Lower lobe of right lung (tissue), 2 donors: ENCODE measurements at regions not wholly inside any gene's neighbourhood (a gene's known extent, or its start where the extent isn't known, plus 50 kb on each side); places are given as distances from the start of the nearest gene placed in this dataset.
A peak's percentile ranks its signal among the peaks of the same experiment; 100 is the strongest.
"Not testable (repeated sequence)": the region's sequence is repeated elsewhere in the genome, so short reads cannot be mapped to it uniquely, and the experiment has no call there.

Experiments
- ATAC-seq, 2 donors: fragments of 200-7000 bp; cut with Tn5 transposase; one replicate each; pipeline ENCODE4 v1.9.1; 2020 to 2022; ENCODE audit warnings: mild to moderate bottlenecking in 2 of 2, moderate library complexity in 2 of 2
- DNase-seq: peaks from one replicate; pipeline ENCODE4 v3.0.0-alpha.2; 2020
- H3K27ac ChIP-seq: fragments of 200-600 bp; one replicate; pipeline ENCODE4 v1.8.0; 2022
- H3K27me3 ChIP-seq: fragments of 200-600 bp; one replicate; pipeline ENCODE4 v1.8.0; 2022; ENCODE audit warnings: low read depth
- H3K36me3 ChIP-seq: fragments of 200-600 bp; one replicate; pipeline ENCODE4 v1.8.0; 2022; ENCODE audit warnings: mild to moderate bottlenecking
- H3K4me1 ChIP-seq: fragments of 200-600 bp; one replicate; pipeline ENCODE4 v1.8.0; 2022
- H3K4me3 ChIP-seq: fragments of 200-600 bp; one replicate; pipeline ENCODE4 v1.8.0; 2022; ENCODE audit warnings: mild to moderate bottlenecking
- H3K9me3 ChIP-seq: fragments of 200-600 bp; one replicate; pipeline ENCODE4 v1.8.0; 2022
- intact Hi-C: fragments of 100-400 bp; cut with DNase I; formaldehyde crosslinking; loops from one replicate; pipeline ENCODE4 v1.11.0; 2022
- donor health status: DM: no; HTN: yes; CAD: no; lungs with severe emphysema.

DNA sequence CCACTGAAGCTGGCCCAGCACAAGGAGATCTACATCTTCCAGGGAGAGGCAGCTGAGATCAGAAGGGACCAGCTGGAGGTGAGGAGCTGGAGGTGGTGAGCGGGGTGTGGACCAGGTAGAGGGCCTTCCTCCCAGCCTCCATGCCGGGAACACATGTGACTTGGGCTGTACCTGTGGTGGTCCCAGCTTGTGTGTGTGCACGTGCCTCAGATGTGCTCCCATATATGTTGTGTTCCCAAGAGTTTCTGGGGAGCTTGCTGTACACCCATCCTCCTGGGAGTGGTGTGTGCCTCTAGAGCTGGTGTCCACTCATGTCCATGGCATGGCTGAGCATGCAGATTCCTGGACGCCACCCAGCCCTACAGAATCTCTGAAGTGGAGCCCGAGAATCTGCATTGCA lies 183.7 kb upstream of the AKAP13 start:
- H3K27ac ChIP-seq, H3K9me3 ChIP-seq, H3K4me1 ChIP-seq, intact Hi-C loops, H3K36me3 ChIP-seq, DNase-seq, H3K27me3 ChIP-seq, H3K4me3 ChIP-seq, ATAC-seq: not testable (repeated sequence)

DNA sequence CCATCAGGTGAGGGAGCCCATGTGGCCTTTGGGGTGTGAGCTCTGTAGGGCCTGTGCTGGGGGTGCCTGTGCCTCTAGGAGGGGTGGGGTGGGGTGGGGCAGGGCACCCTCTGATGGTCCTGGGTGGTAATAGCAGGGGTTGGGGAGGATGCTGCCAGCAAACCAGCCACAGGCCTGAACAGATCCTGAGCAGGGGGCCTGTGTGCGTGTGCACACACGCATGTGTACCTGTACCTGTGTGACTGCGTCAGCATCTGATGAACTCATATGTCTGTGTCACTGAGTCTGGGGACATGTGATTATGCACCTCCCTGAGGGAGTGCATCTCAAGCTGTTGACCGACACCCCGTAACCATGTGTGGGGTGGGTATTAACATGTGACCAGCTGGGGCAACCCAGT lies 182.8 kb upstream of the AKAP13 start:
- H3K27me3 ChIP-seq, H3K9me3 ChIP-seq, H3K4me3 ChIP-seq, H3K27ac ChIP-seq, intact Hi-C loops, H3K4me1 ChIP-seq, DNase-seq, H3K36me3 ChIP-seq: not testable (repeated sequence)
- ATAC-seq = peak in 1 of 2 donors; percentile 11

DNA sequence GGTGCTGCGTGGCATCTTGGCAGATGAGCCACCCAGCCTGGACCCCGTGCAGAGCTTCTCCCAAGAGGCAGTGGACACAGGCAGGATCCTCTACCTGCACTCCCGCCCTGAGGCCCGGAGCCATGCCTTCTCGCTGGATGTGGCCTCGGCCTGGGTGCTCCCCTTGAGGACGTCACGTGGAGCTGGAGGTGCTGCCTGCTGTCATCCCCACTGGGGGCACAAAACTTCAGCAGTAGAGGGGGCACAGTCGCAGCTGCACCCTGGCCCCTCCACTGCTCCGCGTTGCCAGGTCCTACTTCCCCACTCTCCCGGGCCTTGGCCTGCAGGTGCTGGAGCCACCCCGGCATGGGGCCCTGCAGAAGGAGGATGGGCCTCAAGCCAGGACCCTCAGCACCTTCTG lies 182.0 kb upstream of the AKAP13 start:
- intact Hi-C loops, DNase-seq, H3K27ac ChIP-seq, H3K27me3 ChIP-seq, H3K36me3 ChIP-seq, H3K4me1 ChIP-seq, H3K9me3 ChIP-seq, H3K4me3 ChIP-seq: not testable (repeated sequence)
- peak in 1 of 2 donors; percentile 11 for ATAC-seq

DNA sequence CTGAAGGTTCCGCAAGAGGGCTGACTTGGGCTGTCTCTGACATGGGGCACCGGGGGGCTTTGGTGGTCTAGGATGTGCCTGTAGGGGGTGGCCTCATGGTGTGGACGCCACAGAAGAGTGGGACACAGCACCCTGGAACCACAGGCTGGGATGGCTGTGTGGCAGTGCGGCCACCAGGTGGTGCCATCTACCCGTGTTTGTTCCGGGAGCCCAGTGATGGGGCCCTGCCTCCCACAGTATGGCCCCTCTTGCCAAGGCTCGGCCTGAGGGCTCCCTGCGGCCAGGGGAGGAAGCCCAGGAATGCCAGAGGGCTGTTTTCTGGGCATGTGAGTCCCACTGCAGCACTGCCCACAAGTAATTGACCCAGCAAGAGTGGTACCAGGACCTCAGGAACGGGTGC lies 180.2 kb upstream of the AKAP13 start:
- peak; percentile 95 for ATAC-seq
- H3K36me3 ChIP-seq, intact Hi-C loops, H3K27me3 ChIP-seq, H3K4me3 ChIP-seq, DNase-seq, H3K27ac ChIP-seq, H3K4me1 ChIP-seq, H3K9me3 ChIP-seq: not testable (repeated sequence)

DNA sequence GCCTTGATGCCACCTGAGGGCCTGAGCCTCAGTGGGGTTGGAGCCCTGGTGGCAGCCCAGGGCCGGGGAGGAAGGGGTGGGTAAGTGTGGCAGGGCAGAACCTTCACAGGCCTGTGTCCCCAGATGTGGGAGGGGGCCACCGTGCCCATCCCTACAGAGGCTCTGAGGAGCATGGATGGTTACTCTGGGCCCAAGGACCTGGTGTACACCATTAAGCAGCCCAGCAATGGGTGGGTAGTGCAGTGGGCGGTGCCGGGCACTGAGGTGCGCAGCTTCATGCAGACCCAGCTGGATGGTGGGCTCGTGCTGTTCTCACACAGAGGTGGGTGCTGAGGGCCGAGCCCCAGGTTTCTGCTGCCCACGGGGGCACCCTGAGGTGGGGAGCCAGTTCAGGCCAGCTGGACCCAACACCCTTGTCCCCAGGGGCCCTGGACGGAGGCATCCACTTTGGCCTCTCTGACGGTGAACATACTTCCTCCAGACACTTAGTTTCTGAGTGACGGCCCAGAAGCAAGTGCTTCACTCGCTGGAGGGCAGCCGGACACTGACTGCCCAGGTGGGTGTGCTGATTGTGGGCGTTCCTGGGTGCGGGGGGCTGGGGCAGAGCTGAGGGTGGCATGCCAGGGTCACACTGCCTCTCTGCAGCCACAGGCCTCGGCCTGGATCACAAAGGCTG lies 179.1 kb upstream of the AKAP13 start:
- H3K4me3 ChIP-seq, H3K9me3 ChIP-seq, H3K4me1 ChIP-seq, H3K27me3 ChIP-seq, DNase-seq, H3K36me3 ChIP-seq, H3K27ac ChIP-seq, intact Hi-C loops: not testable (repeated sequence)
- ATAC-seq = peak; percentile 43 to 61

DNA sequence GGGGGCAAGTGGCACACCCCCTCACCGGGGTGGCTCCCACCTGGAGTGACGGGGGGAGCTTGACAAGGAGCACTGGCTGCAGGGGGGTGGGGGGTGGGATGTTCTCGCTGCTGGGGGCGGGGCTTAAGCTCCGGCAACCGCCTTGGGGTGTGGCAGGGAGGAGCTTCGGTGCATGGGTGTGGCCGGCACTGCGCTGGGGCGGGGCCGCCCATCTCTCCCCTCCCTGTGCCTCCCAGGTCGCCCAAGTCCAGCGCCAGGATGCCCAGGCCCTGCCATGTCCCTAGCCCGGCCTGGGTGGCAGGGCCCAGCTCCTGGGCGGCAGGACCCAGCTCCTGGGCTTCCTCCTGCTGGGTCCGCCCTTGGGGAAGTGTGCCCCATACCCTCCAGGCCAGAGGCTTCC lies 175.9 kb upstream of the AKAP13 start:
- H3K27ac ChIP-seq, H3K9me3 ChIP-seq, H3K4me3 ChIP-seq, H3K27me3 ChIP-seq, H3K36me3 ChIP-seq, intact Hi-C loops, DNase-seq, H3K4me1 ChIP-seq: not testable (repeated sequence)
- peak in 1 of 2 donors; percentile 38 for ATAC-seq

DNA sequence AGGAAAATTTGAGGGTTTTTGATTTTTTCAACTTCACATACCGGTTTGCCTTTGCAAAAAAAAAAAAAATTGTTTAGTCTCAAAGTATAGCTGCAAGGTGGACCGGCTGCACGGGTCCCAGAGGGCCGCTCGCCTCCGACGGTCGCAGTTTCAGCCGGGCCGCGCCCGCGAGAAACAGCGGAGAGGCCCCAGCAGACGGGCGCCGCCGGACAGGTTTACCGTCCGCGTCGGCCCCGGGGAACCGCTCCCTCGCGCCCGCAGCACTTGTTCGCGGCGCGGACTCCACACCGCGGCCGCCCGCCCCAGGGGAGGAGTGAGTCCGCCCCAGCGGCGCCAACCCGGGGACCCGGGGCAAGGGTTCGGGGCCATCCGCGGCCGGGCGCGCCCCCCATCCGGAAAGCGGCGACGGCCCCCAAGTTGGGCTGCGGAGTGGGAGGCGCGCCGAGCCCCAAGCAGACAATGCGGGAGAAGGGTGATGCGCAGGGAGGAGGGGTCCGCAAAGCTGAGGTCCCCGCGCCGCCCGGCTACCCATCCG lies 146.5 kb upstream of the AKAP13 start:
- H3K9me3 ChIP-seq, intact Hi-C loops, H3K4me3 ChIP-seq, H3K27me3 ChIP-seq, H3K36me3 ChIP-seq, H3K27ac ChIP-seq, ATAC-seq, H3K4me1 ChIP-seq: not testable (repeated sequence)
- DNase-seq = peak; percentile 29

DNA sequence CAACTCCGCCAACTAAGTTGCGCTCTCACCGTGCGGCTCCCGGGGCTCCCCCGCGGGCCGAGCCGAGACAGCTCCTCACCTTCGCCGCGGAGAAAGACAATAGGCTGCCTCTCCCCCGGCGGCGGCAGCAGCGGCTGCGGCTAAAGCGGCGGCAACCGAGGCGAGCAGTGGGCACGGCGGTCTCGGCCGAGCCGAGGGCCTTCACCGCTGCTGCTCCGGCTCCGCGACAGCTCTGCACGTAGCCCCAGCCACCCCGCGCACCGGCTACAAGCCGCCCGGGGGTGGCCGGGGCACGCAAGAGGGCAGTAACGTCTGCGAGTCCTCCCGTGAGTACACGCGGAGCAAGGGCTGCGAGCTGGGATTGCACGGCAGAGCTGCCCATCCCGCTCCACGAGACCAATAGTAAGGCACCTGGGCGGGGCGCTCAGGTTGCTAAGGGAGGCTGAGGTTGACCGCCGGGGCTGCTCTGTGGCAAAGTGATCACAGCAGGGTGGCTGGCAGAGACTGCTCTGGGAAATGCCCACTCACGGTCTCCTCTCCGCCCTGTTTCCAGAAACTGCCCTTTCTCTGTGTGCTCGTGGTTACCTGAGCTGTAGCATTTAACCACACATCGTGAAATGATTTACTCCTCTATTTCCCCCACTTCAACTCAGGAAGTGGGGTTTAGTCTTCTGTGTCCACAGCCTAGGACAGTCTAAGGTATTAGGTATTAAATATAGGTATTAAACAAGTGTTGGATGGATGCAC lies 145.8 kb upstream of the AKAP13 start:
- H3K9me3 ChIP-seq, H3K27me3 ChIP-seq, DNase-seq, intact Hi-C loops, H3K36me3 ChIP-seq, H3K4me3 ChIP-seq, H3K27ac ChIP-seq, H3K4me1 ChIP-seq, ATAC-seq: not testable (repeated sequence)

DNA sequence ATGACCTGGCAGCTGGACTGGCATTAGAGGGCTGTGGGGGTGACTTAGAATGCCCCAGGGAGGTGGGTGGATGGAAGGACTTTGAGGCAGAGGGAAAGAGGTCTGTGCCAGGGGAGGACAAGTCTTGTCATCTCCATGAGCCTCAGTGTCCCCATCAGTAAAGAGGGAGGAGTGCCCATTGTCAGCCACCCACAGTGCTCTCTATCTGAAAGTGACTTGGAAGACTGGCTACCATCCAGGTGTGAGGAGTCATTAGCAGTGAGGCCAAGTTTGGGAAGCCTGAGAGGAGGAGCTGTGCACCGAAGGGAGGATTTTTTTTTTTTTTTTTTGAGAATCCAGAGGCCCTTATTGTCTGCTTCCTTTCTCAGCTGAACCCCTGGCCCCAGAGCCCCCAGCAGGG lies 136.3 kb upstream of the AKAP13 start:
- ATAC-seq, intact Hi-C loops, H3K36me3 ChIP-seq, H3K4me3 ChIP-seq, DNase-seq, H3K9me3 ChIP-seq, H3K27me3 ChIP-seq, H3K27ac ChIP-seq, H3K4me1 ChIP-seq: not testable (repeated sequence)

DNA sequence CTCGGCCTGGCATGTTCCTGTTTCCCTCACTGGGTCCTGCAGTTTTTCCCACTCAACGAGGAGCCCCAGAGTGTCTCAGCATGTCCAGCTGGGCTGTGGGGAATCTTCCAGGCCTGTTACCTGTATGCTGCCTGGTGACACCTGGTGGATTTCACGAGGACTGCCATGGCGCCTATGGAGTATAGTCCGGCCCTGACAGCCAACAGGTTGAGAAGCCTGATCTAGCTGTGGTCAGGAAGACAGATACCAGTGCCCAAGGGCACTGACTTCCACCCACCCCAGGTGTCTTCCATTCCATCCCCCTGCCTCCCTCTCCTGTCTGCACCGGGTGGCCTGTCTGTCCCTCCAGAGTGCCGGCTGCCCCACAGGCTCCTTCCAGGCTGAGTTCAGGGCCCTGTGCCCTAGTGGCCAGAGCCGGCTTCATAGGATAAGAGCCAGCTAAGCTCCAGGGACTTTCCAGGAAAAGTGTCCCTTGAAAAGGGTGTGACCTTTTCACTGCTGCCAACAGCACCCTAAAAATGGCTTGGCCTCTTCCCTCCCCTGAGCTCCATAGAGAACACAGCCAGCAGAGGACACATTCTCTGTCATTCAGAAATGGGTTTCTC lies 129.4 kb upstream of the AKAP13 start:
- intact Hi-C loops, ATAC-seq, DNase-seq, H3K36me3 ChIP-seq, H3K9me3 ChIP-seq, H3K27me3 ChIP-seq, H3K4me1 ChIP-seq, H3K4me3 ChIP-seq, H3K27ac ChIP-seq: not testable (repeated sequence)

DNA sequence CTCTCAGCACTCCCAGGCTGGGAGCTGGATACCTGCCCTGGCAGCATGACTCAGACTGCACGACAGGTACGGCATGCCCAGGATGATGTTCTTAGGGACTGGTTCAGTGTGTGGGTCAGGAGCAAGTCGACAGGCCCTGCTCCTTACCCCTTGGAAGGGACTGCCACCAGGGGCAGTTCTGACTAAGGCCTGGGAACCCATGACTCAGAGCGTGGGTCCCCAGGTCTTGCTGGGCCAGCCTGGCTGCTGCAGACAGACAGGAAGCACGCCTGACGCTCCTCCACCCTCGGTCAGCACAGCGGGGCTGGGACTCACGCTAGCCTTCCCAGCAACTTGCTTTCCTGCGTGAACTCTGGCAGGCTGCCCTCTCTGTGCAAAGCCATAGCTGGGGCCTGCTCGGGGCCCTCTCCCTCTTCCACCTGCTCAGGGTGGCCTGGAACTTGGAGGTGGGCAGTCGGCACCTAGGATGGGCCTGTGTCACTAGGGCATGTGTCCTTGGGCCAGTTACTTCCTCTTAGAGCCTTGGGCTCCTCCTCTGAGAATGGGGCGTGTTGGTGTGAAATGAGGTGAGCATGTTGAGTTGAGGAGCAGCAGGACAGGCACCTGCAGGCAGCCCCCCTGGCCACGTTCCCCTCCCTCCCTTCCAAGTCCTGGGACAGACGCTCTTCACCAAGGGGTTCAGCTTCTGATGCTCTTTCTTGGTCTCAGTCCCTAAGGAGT lies 127.0 kb upstream of the AKAP13 start:
- DNase-seq, H3K27me3 ChIP-seq, intact Hi-C loops, H3K9me3 ChIP-seq, H3K27ac ChIP-seq, H3K36me3 ChIP-seq, H3K4me3 ChIP-seq, H3K4me1 ChIP-seq: not testable (repeated sequence)
- peak in 1 of 2 donors; percentile 37 for ATAC-seq

DNA sequence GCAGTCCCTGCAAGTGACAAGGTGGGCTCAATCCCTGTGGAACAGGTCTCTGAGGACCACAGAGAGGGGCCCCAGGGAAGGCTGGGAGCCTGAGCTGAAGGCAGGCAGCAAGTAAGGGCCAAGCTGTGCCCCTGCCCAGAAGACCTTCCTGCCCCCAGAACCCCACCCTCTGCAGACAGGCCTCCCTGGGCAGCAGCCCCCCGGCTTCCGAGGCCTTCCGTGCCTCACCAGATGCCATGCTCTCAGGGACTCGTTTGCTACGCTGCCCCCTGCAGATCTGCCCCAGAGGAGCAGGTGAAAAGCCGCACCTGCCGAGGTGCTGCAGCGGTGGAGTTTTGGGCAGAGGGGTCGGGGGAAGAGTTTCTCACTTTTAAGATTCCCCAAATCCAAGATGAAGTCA lies 125.4 kb upstream of the AKAP13 start:
- ATAC-seq, H3K4me3 ChIP-seq, H3K9me3 ChIP-seq, H3K27ac ChIP-seq, H3K36me3 ChIP-seq, intact Hi-C loops, H3K4me1 ChIP-seq, H3K27me3 ChIP-seq, DNase-seq: not testable (repeated sequence)

DNA sequence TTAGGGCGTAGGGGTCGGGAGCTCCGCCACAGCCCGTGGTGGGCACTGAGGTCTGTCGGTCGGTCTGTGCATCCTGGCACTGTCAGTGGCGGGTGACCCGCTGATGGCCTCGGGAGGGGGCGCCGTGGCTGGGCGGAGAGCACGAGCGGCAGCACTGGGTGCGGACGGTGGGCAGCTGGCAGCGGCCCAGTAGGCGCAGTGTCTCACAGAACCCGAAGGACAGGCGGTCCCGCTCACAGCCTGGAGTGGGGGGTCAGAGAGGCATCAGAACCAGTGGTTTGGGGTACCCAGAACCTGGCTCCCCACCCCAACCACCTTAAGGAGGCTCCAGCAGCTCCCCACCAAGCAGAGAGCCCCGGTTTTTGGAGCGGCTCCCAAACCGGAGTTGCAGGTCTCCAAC lies 124.9 kb upstream of the AKAP13 start:
- H3K4me3 ChIP-seq, H3K27me3 ChIP-seq, H3K4me1 ChIP-seq, H3K9me3 ChIP-seq, H3K36me3 ChIP-seq, H3K27ac ChIP-seq, ATAC-seq, intact Hi-C loops, DNase-seq: not testable (repeated sequence)
